ENCODE measurements at regions not wholly inside any gene's neighbourhood (a gene's known extent, or its start where the extent isn't known, plus 50 kb on each side); places are given as distances from the start of the nearest gene placed in this dataset.
"Not testable (repeated sequence)": the region's sequence is repeated elsewhere in the genome, so short reads cannot be mapped to it uniquely, and the experiment has no call there.

DNA sequence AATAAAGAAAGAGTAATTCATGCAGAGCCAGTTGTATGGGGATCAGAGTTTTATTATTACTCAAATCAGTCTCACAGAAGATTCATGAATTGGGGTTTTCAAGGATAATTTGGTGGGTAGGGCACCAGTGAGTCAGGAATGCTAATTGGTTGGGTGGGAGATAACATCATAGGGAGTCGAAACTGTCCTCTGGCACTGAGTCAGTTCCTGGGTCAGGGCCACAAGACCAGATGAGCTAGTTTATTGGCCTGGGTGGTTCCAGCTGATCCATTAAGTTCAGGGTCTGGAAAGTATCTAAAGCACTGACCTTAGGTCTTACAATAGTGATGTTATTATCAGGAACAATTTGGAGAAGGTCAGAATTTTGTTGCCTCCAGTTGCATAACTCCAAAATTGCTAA, 998.6 kb upstream of the EPHA6 start:
- H3K4me1 ChIP-seq (ENCODE audit: insufficient read depth, low read length), result no peaks in the 10 kb centered on the region
- H2AFZ ChIP-seq (ENCODE audit: low read length), result no peak overlapping the region
- H3K27ac ChIP-seq (ENCODE audit: low read depth, low read length), result no peak overlapping the region
- no peaks in the 10 kb centered on the region for H3K79me2 ChIP-seq (ENCODE audit: insufficient read depth, low read length)
- H4K20me1 ChIP-seq (ENCODE audit: insufficient read depth, low read length), result no peaks in the 10 kb centered on the region
- no peaks in the 10 kb centered on the region for H3K36me3 ChIP-seq (ENCODE audit: insufficient read depth, low read length)
- no peaks in the 10 kb centered on the region for H3K27me3 ChIP-seq (ENCODE audit: insufficient read depth, low read length)
- no peak overlapping the region for H3K4me2 ChIP-seq (ENCODE audit: insufficient read depth, low read length)
- no peak overlapping the region for H3K4me3 ChIP-seq (ENCODE audit: insufficient read depth, low read length)
- no peak for DNase-seq (ENCODE audit: insufficient read length, low spot score, missing footprints)
- TF ChIP-seq, protein P1, sequence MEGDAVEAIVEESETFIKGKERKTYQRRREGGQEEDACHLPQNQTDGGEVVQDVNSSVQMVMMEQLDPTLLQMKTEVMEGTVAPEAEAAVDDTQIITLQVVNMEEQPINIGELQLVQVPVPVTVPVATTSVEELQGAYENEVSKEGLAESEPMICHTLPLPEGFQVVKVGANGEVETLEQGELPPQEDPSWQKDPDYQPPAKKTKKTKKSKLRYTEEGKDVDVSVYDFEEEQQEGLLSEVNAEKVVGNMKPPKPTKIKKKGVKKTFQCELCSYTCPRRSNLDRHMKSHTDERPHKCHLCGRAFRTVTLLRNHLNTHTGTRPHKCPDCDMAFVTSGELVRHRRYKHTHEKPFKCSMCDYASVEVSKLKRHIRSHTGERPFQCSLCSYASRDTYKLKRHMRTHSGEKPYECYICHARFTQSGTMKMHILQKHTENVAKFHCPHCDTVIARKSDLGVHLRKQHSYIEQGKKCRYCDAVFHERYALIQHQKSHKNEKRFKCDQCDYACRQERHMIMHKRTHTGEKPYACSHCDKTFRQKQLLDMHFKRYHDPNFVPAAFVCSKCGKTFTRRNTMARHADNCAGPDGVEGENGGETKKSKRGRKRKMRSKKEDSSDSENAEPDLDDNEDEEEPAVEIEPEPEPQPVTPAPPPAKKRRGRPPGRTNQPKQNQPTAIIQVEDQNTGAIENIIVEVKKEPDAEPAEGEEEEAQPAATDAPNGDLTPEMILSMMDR (IDR thresholded peaks at IDR 0.05; ENCODE audit: extremely low read depth, low read depth, low read length), result no peak
- no peaks in the 10 kb centered on the region for H3K9me3 ChIP-seq (ENCODE audit: low read depth, low read length)

DNA sequence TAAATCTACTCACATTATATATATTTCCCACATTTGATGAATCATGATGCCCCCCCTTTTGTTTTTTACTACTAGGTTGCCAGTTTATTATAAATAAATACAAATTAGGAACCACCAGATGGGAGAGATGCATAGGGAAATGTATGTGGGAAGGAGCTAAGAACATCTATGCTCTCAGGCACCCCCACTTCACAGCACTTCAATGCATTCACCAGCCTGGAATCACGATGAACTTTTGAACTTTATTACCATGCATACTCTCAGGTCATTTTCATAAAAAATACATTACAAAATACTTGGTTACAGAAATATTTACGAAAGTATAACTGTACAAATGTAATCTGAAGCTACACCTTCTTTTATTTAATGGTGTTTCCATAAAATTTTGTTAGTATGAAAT, 988.0 kb upstream of the EPHA6 start:
- TF ChIP-seq, protein P1 (IDR thresholded peaks at IDR 0.05; ENCODE audit: extremely low read depth, low read depth, low read length), result no peak
- Histone ChIP-seq H3K4me2 (ENCODE audit: insufficient read depth, low read length) (no peak overlapping the region), H4K20me1 (ENCODE audit: insufficient read depth, low read length) (no peaks in the 10 kb centered on the region), H3K27ac (ENCODE audit: low read depth, low read length) (no peak overlapping the region), H3K27me3 (ENCODE audit: insufficient read depth, low read length) (no peaks in the 10 kb centered on the region), H3K4me1 (ENCODE audit: insufficient read depth, low read length) (no peaks in the 10 kb centered on the region), H3K9me3 (ENCODE audit: low read depth, low read length) (no peaks in the 10 kb centered on the region), H2AFZ (ENCODE audit: low read length) (no peak overlapping the region), H3K79me2 (ENCODE audit: insufficient read depth, low read length) (no peaks in the 10 kb centered on the region), H3K4me3 (ENCODE audit: insufficient read depth, low read length) (no peak overlapping the region), H3K36me3 (ENCODE audit: insufficient read depth, low read length) (no peaks in the 10 kb centered on the region)
- DNase-seq (ENCODE audit: insufficient read length, low spot score, missing footprints), result no peak

DNA sequence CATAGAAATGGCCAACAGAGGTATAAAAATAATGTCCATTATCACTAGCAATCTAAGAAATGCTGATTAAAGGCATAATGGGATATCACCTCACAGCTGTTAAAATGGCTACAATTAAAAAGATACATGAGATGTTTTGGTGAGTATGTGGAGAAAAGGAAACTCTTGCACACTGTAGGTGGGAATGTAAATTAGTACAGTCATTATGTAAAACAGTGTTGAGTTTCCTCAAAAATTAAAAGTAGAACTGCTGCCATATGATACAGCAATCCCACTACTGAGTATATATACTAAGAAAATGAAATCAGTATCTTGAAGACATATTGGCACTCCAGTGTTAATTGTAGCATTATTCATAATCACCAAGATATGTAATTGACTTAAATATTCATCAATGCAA, 982.2 kb upstream of the EPHA6 start:
- Histone ChIP-seq H4K20me1 (ENCODE audit: insufficient read depth, low read length) (no peaks in the 10 kb centered on the region), H3K79me2 (ENCODE audit: insufficient read depth, low read length) (no peaks in the 10 kb centered on the region), H3K9me3 (ENCODE audit: low read depth, low read length) (no peaks in the 10 kb centered on the region), H3K4me3 (ENCODE audit: insufficient read depth, low read length) (no peak overlapping the region), H3K4me1 (ENCODE audit: insufficient read depth, low read length) (no peaks in the 10 kb centered on the region), H3K27me3 (ENCODE audit: insufficient read depth, low read length) (no peaks in the 10 kb centered on the region), H3K27ac (ENCODE audit: low read depth, low read length) (no peak overlapping the region), H3K4me2 (ENCODE audit: insufficient read depth, low read length) (no peak overlapping the region), H3K36me3 (ENCODE audit: insufficient read depth, low read length) (no peaks in the 10 kb centered on the region), H2AFZ (ENCODE audit: low read length) (no peak overlapping the region)
- no peak for DNase-seq (ENCODE audit: insufficient read length, low spot score, missing footprints)
- TF ChIP-seq, protein P1 (IDR thresholded peaks at IDR 0.05; ENCODE audit: extremely low read depth, low read depth, low read length), result no peak

DNA sequence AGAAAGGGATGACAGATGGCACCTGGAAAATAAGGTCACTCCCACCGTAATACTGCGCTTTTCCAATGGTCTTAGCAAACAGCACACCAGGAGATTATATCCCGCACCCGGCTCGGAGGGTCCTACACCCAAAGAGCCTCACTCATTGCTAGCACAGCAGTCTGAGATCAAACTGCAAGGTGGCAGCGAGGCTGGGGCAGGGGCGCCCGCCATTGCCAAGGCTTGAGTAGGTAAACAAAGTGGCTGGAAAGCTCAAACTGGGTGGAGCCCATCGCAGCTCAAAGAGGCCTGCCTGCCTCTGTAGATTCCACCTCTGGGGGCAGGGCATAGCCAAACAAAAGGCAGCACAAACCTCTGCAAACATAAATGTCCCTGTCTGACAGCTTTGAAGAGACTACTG, 953.8 kb upstream of the EPHA6 start:
- H2AFZ ChIP-seq (ENCODE audit: low read length); H4K20me1 ChIP-seq (ENCODE audit: insufficient read depth, low read length); H3K79me2 ChIP-seq (ENCODE audit: insufficient read depth, low read length); H3K4me1 ChIP-seq (ENCODE audit: insufficient read depth, low read length); H3K27me3 ChIP-seq (ENCODE audit: insufficient read depth, low read length); H3K4me3 ChIP-seq (ENCODE audit: insufficient read depth, low read length); H3K27ac ChIP-seq (ENCODE audit: low read depth, low read length); H3K4me2 ChIP-seq (ENCODE audit: insufficient read depth, low read length); DNase-seq (ENCODE audit: insufficient read length, low spot score, missing footprints); H3K36me3 ChIP-seq (ENCODE audit: insufficient read depth, low read length); H3K9me3 ChIP-seq (ENCODE audit: low read depth, low read length): not testable (repeated sequence)

DNA sequence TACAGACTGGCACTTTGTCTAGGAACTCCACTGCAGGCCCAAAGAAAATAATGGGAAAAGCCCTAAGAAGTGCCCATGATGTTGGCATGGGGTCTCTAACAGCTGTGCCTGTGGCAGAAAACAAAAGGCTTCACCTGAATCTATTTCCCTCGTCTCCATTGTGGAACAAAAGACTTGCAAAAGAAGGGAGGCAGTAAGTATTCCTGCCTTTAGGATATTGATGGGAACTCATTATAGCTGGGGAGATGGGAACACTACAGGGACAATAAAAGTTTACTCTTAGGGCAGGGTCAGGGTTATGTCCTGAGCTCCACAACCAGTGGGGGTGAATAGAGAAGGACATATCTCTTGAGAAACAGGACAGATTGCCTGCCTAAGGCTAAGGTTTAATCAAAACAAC, 930.6 kb upstream of the EPHA6 start:
- Histone ChIP-seq H3K27ac (ENCODE audit: low read depth, low read length) (no peak overlapping the region), H4K20me1 (ENCODE audit: insufficient read depth, low read length) (no peaks in the 10 kb centered on the region), H3K9me3 (ENCODE audit: low read depth, low read length) (no peaks in the 10 kb centered on the region), H3K36me3 (ENCODE audit: insufficient read depth, low read length) (no peaks in the 10 kb centered on the region), H3K79me2 (ENCODE audit: insufficient read depth, low read length) (no peaks in the 10 kb centered on the region), H3K4me2 (ENCODE audit: insufficient read depth, low read length) (no peak overlapping the region), H3K4me3 (ENCODE audit: insufficient read depth, low read length) (no peak overlapping the region), H3K4me1 (ENCODE audit: insufficient read depth, low read length) (no peaks in the 10 kb centered on the region), H3K27me3 (ENCODE audit: insufficient read depth, low read length) (no peaks in the 10 kb centered on the region), H2AFZ (ENCODE audit: low read length) (no peak overlapping the region)
- TF ChIP-seq, protein P1 (IDR thresholded peaks at IDR 0.05; ENCODE audit: extremely low read depth, low read depth, low read length), result no peak
- DNase-seq (ENCODE audit: insufficient read length, low spot score, missing footprints), result peak; percentile 8

Data from osteoblast (primary cell).